ENCODE measurements at regions not wholly inside any gene's neighbourhood (a gene's known extent, or its start where the extent isn't known, plus 50 kb on each side); places are given as distances from the start of the nearest gene placed in this dataset.

GRCh38 chr2:5990086-5990485 is 297.9 kb downstream of the SOX11 start:
- DNase-seq (ENCODE audit: low spot score), result no peak

GRCh38 chr2:5991305-5991968 is 299.3 kb downstream of the SOX11 start:
- DNase-seq (ENCODE audit: low spot score), result no peak

GRCh38 chr2:5995832-5996231 is 303.6 kb downstream of the SOX11 start:
- no peak for DNase-seq (ENCODE audit: low spot score)

- no peak for DNase-seq (ENCODE audit: low spot score)
These were observed 316.0 kb downstream of the SOX11 start for GRCh38 chr2:6008186-6008585.

- no peak for DNase-seq (ENCODE audit: low spot score)
These were observed 316.5 kb downstream of the SOX11 start for GRCh38 chr2:6008726-6009125.

GRCh38 chr2:6010163-6010562 is 318.0 kb downstream of the SOX11 start:
- DNase-seq (ENCODE audit: low spot score), result no peak

- no peak for DNase-seq (ENCODE audit: low spot score)
These were observed 319.7 kb downstream of the SOX11 start for GRCh38 chr2:6011921-6012320.

GRCh38 chr2:6017736-6018286 is 325.6 kb downstream of the SOX11 start:
- no peak for DNase-seq (ENCODE audit: low spot score)

GRCh38 chr2:6024229-6024628 is 332.0 kb downstream of the SOX11 start:
- DNase-seq (ENCODE audit: low spot score), result no peak

GRCh38 chr2:6024784-6025183 is 332.6 kb downstream of the SOX11 start:
- no peak for DNase-seq (ENCODE audit: low spot score)

- DNase-seq (ENCODE audit: low spot score), result no peak
These were observed 333.2 kb downstream of the SOX11 start for GRCh38 chr2:6025391-6025790.

GRCh38 chr2:6027066-6027465 is 334.9 kb downstream of the SOX11 start:
- DNase-seq (ENCODE audit: low spot score), result no peak

- DNase-seq (ENCODE audit: low spot score), result no peak
These were observed 339.1 kb downstream of the SOX11 start for GRCh38 chr2:6031200-6031867.

GRCh38 chr2:6036211-6036610 is 344.0 kb downstream of the SOX11 start:
- DNase-seq (ENCODE audit: low spot score), result no peak

GRCh38 chr2:6043238-6043637 is 351.1 kb downstream of the SOX11 start:
- no peak for DNase-seq (ENCODE audit: low spot score)

GRCh38 chr2:6052649-6053048 is 360.5 kb downstream of the SOX11 start:
- DNase-seq (ENCODE audit: low spot score), result no peak

- DNase-seq (ENCODE audit: low spot score), result no peak
These were observed 361.6 kb downstream of the SOX11 start for GRCh38 chr2:6053743-6054142.

GRCh38 chr2:6054161-6054671 is 362.0 kb downstream of the SOX11 start:
- no peak for DNase-seq (ENCODE audit: low spot score)

GRCh38 chr2:6060992-6061663 is 368.9 kb downstream of the SOX11 start:
- no peak for DNase-seq (ENCODE audit: low spot score)

- DNase-seq (ENCODE audit: low spot score), result no peak
These were observed 372.6 kb downstream of the SOX11 start for GRCh38 chr2:6064757-6065156.

- no peak for DNase-seq (ENCODE audit: low spot score)
These were observed 373.5 kb downstream of the SOX11 start for GRCh38 chr2:6065703-6066102.

- DNase-seq (ENCODE audit: low spot score), result no peak
These were observed 374.9 kb downstream of the SOX11 start for GRCh38 chr2:6067089-6067488.

GRCh38 chr2:6067806-6068205 is 375.6 kb downstream of the SOX11 start:
- no peak for DNase-seq (ENCODE audit: low spot score)
